Adrenal gland (tissue), 9 donors: ENCODE measurements at regions not wholly inside any gene's neighbourhood (a gene's known extent, or its start where the extent isn't known, plus 50 kb on each side); places are given as distances from the start of the nearest gene placed in this dataset.

ENCODE experiments used
- DNase-seq, 7 donors: peaks; one replicate each; pipeline ENCODE4 v3.0.0-alpha.2; 2019 to 2020
- H3K27ac ChIP-seq, 5 donors: fragments of 200-600 bp; sonication (generic) in 4 of 5; 1 replicate in 3 of 5; 2 replicates in 2 of 5; pipeline versions ENCODE4 v1.5.1 to v1.8.0; 2016 to 2020; ENCODE audit warnings: mild to moderate bottlenecking in 1 of 5
- H3K27me3 ChIP-seq: fragments of 200-600 bp; 2 replicates; pipeline ENCODE4 v1.8.0; 2021
- H3K36me3 ChIP-seq, 2 donors: fragments of 200-600 bp; replicated peaks in 1 of 2; 1 replicate in 1 of 2; 2 replicates in 1 of 2; pipeline versions ENCODE4 v1.5.1 to v1.8.0; 2018 to 2022
- H3K4me1 ChIP-seq, 2 donors: fragments of 200-600 bp; replicated peaks in 1 of 2; 1 replicate in 1 of 2; 2 replicates in 1 of 2; pipeline versions ENCODE4 v1.5.1 to v1.8.0; 2018 to 2021
- H3K4me3 ChIP-seq, 4 donors: fragments of 200-600 bp; sonication (generic) in 3 of 4; one replicate each; pipeline ENCODE4 v1.5.1; 2016 to 2018
- H3K9me3 ChIP-seq, 3 donors: fragments of 200-600 bp; sonication (generic) in 1 of 3; replicated peaks in 1 of 3; 1 replicate in 2 of 3; 2 replicates in 1 of 3; pipeline versions ENCODE4 v1.5.1 to v1.8.0; 2016 to 2021
- POLR2A ChIP-seq, 2 donors: fragments of 450-650 bp; IDR thresholded peaks; one replicate each; pipeline ENCODE4 v1.6.1; 2017; ENCODE audit warnings: antibody characterized with exemption in 2 of 2, mild to moderate bottlenecking in 2 of 2, moderate library complexity in 1 of 2
- WGBS, 4 donors: extraction: QIAGEN DNeasy Blood & Tissue Kit in 2 of 4; methylation state at CpG; one replicate each; pipeline versions ENCODE4 v1.1.5 to v1.1.7; 2013 to 2017; 5-methylcytosine and 5-hydroxymethylcytosine counted together
- intact Hi-C, 2 donors: fragments of 100-400 bp; cut with DNase I; formaldehyde crosslinking; loops; one replicate each; pipeline versions ENCODE4 v1.14.1 to v1.15.0; 2022 to 2023
- TF ChIP-seq, protein P1 (sequence below), 6 experiments: fragments of 450-650 bp in 4 of 6; fragments of 200-600 bp in 2 of 6; sonication (generic) in 1 of 6; IDR thresholded peaks; 1 replicate in 5 of 6; 2 replicates in 1 of 6; pipeline versions ENCODE4 v1.5.1 to v1.8.0; 2016 to 2021; ENCODE audit warnings: antibody characterized with exemption in 6 of 6, mild to moderate bottlenecking in 2 of 6, moderate library complexity in 1 of 6
- donor health status: healthy with polysubstance abuse.
- donor health status: Bipolar disorder and iron deficiency.
- donor health status: DM: yes; HTN: yes; CAD: no.
- donor health status: DM: no; HTN: no; CAD: no.
- donor health status: DM: no; HTN: no; CAD: no.

DNA sequence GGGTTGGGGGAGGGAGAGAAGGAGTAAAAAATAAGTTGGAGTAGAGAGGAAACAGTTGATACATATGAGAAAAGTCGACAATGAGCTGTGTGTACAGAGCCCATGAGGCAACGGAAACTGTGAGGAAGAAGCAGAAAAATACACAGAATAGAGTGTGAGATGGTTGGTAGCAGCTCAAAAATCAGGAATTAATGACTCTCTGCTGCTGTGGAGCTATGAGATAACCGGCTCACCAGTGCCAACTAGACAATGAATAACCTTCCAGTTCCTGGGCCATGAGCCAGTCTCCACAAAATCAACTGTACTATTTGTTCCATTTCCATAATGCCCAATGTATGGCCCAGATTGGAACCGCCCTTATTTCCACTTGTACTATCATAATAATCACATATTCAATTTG, 53.1 kb upstream of the NREP start:
- Histone ChIP-seq H3K27me3 (no peaks in the 10 kb centered on the region), H3K36me3 (no peaks in the 10 kb centered on the region), H3K9me3 (no peaks in the 10 kb centered on the region), H3K4me1 (no peaks in the 10 kb centered on the region), H3K4me3 (no peak overlapping the region), H3K27ac (no peak overlapping the region)
- intact Hi-C loops = no loop called here
- 77 to 85% (median 85%) methylated on average over 4 of the region's 4 CpGs for WGBS, 4 donors
- peak in 1 of 7 donors; percentile 7 for DNase-seq
- TF ChIP-seq, protein P1, sequence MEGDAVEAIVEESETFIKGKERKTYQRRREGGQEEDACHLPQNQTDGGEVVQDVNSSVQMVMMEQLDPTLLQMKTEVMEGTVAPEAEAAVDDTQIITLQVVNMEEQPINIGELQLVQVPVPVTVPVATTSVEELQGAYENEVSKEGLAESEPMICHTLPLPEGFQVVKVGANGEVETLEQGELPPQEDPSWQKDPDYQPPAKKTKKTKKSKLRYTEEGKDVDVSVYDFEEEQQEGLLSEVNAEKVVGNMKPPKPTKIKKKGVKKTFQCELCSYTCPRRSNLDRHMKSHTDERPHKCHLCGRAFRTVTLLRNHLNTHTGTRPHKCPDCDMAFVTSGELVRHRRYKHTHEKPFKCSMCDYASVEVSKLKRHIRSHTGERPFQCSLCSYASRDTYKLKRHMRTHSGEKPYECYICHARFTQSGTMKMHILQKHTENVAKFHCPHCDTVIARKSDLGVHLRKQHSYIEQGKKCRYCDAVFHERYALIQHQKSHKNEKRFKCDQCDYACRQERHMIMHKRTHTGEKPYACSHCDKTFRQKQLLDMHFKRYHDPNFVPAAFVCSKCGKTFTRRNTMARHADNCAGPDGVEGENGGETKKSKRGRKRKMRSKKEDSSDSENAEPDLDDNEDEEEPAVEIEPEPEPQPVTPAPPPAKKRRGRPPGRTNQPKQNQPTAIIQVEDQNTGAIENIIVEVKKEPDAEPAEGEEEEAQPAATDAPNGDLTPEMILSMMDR (IDR thresholded peaks at IDR 0.05) = no peak
- TF ChIP-seq POLR2A (IDR thresholded peaks at IDR 0.05) = no peak
